ENCODE measurements at regions not wholly inside any gene's neighbourhood (a gene's known extent, or its start where the extent isn't known, plus 50 kb on each side); places are given as distances from the start of the nearest gene placed in this dataset.

DNA sequence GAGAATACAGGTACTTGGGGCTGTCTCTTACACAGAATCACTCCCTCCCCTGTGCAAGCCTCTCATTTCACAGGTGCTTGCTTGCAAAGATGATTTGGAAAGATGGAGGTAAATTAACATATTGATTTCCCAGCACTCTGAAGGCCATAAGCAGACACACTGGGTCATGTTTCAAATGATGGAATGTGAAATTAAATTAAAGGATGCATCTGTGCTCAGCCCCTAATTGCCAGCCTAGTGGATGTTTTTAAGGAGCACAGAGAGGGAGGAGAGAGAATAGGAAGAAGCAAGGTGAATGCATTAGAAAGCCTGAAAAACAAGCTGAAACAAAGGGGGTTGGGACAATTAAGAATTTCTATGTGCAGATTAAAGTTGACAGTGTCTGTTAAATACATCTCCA, 96.1 kb upstream of the GRIP1 start:
- DNase-seq (ENCODE audit: low spot score in 2 of 2) = no peak
- Histone ChIP-seq H3K4me3 (no peak overlapping the region), H3K4me1 (no peaks in the 10 kb centered on the region), H3K27me3 (no peaks in the 10 kb centered on the region), H3K27ac (no peak overlapping the region), H3K9me3 (no peaks in the 10 kb centered on the region), H3K36me3 (no peaks in the 10 kb centered on the region)
- TF ChIP-seq POLR2A (IDR thresholded peaks at IDR 0.05) (no peak), EP300 (IDR thresholded peaks at IDR 0.05) (no peak)
- TF ChIP-seq, protein P1, sequence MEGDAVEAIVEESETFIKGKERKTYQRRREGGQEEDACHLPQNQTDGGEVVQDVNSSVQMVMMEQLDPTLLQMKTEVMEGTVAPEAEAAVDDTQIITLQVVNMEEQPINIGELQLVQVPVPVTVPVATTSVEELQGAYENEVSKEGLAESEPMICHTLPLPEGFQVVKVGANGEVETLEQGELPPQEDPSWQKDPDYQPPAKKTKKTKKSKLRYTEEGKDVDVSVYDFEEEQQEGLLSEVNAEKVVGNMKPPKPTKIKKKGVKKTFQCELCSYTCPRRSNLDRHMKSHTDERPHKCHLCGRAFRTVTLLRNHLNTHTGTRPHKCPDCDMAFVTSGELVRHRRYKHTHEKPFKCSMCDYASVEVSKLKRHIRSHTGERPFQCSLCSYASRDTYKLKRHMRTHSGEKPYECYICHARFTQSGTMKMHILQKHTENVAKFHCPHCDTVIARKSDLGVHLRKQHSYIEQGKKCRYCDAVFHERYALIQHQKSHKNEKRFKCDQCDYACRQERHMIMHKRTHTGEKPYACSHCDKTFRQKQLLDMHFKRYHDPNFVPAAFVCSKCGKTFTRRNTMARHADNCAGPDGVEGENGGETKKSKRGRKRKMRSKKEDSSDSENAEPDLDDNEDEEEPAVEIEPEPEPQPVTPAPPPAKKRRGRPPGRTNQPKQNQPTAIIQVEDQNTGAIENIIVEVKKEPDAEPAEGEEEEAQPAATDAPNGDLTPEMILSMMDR (IDR thresholded peaks at IDR 0.05) = no peak

DNA sequence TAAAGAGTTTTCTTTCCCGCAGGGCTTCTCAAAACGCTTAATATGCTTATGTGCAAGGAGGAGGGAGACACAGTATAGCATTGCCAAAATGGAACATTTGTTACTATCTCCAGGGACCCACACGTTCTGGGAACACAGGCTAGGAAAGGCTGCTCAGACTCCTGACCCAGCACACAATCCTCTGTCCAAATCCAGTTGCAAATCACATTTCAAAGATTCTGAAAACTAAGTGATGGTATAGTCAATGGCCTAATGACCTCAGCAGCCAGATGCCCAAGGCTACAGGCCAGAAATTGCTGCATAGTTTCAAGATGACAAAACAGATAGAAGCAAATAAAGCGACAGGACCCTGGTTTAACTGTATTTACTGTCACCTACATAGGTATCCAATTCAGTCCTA, 97.0 kb upstream of the GRIP1 start:
- 30 to 35% methylated on average over 4 of the region's 4 CpGs for WGBS, 2 donors
- TF ChIP-seq, protein P1 (IDR thresholded peaks at IDR 0.05) = no peak
- TF ChIP-seq POLR2A (IDR thresholded peaks at IDR 0.05) (no peak), EP300 (IDR thresholded peaks at IDR 0.05) (no peak)
- DNase-seq (ENCODE audit: low spot score in 2 of 2) = no peak
- Histone ChIP-seq H3K9me3 (no peaks in the 10 kb centered on the region), H3K27ac (no peak overlapping the region), H3K4me3 (no peak overlapping the region), H3K4me1 (no peaks in the 10 kb centered on the region), H3K36me3 (no peaks in the 10 kb centered on the region), H3K27me3 (no peaks in the 10 kb centered on the region)

DNA sequence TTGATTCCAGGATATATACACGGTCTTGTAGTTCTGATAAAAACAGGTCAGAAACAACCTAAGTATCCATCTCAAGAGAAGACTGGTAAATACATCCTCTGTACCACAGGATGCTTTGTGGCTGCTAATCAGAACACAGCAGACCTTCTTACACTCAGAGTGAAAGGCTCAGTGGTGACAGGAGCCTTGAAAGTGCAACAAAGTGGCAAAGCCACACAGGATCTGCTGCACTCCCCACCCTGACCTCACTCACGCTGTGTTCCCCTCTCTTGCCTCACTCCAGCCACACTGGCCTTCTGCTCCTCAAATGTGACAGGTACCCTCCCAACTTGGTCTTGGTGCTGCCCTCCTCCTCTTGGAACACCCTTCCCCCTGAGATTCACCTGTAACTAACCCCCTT, 98.1 kb upstream of the GRIP1 start:
- no peak for DNase-seq (ENCODE audit: low spot score in 2 of 2)
- WGBS, 2 donors = 56 to 68% methylated on average over 2 of the region's 2 CpGs
- Histone ChIP-seq H3K4me1 (no peaks in the 10 kb centered on the region), H3K27me3 (no peaks in the 10 kb centered on the region), H3K9me3 (no peaks in the 10 kb centered on the region), H3K36me3 (no peaks in the 10 kb centered on the region), H3K27ac (no peak overlapping the region), H3K4me3 (no peak overlapping the region)
- TF ChIP-seq EP300 (IDR thresholded peaks at IDR 0.05) (no peak), POLR2A (IDR thresholded peaks at IDR 0.05) (no peak)
- TF ChIP-seq, protein P1 (IDR thresholded peaks at IDR 0.05) = no peak

DNA sequence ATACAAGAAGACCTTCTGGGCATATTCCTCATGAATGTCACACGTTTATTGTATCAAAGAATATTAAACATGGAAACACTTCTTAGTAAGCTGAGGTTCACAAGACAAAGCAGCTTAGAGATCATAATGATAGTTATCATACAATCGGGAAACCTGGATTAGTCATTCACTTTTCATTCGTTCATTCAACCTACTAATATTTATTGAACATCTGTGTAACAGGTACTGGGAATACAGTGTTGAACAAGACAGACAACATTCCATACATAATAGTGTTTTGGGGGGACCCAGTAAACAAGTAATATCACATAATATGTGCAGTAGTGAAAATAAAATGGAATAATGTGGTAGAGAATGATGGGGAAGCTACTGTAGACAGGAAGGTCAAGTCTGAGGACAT, 100.6 kb upstream of the GRIP1 start:
- TF ChIP-seq EP300 (IDR thresholded peaks at IDR 0.05) (no peak), POLR2A (IDR thresholded peaks at IDR 0.05) (no peak)
- TF ChIP-seq, protein P1 (IDR thresholded peaks at IDR 0.05) = no peak

DNA sequence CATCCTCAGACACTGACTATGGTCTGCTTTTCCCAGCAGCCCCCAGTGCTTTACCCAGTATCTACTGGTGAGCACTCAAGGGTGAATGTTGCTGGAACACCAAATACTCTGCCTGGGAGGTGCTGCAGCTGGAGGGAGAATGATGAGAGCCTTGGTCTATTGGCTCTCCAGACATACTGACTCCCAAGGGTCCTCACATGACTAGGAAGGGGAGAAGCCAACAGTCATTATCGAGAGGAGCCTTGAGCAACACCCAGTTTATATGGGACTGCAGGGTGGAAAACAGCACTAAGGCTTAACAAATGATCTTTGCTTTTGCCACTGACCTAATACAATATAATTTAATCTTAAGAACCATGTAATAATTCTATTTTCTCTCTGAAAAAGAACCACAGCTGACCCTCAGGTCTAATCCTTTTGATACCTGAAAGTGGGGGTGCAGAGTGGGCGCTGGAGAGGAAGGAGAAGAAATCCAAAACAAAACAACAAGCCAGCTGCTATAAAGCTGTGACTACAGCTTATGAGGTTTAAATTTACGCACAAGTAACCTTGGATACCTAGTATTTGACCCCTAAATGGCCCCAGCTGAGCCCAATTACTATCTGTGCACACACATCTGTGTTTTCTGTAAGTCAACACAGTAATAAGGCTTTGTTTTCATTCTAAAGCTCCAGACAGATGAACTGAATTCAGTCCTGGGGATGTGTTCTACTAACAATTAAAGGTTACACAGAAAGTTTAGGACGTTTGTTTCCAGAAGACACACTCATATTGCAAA, 107.8 kb upstream of the GRIP1 start:
- Histone ChIP-seq H3K4me3 (no peak overlapping the region), H3K36me3 (no peaks in the 10 kb centered on the region), H3K27me3 (no peaks in the 10 kb centered on the region), H3K9me3 (no peaks in the 10 kb centered on the region), H3K4me1 (no peaks in the 10 kb centered on the region), H3K27ac (no peak overlapping the region)
- WGBS, 2 donors = 43 to 46% methylated on average over 4 of the region's 4 CpGs
- DNase-seq (ENCODE audit: low spot score in 2 of 2) = no peak
- TF ChIP-seq EP300 (IDR thresholded peaks at IDR 0.05) (no peak), POLR2A (IDR thresholded peaks at IDR 0.05) (no peak)
- TF ChIP-seq, protein P1 (IDR thresholded peaks at IDR 0.05) = no peak

More for the DNA sequence above, 100.6 kb upstream of the GRIP1 start:
- Histone ChIP-seq H3K36me3 (no peaks in the 10 kb centered on the region), H3K4me3 (no peak overlapping the region), H3K4me1 (no peaks in the 10 kb centered on the region), H3K27me3 (no peaks in the 10 kb centered on the region), H3K27ac (no peak overlapping the region), H3K9me3 (no peaks in the 10 kb centered on the region)
- DNase-seq (ENCODE audit: low spot score in 2 of 2) = no peak
- WGBS, 2 donors = 88 to 89% methylated on average over 3 of the region's 3 CpGs

Data from tibial nerve (tissue), 4 donors.